HG03196 (cell line): ENCODE measurements at regions not wholly inside any gene's neighbourhood (a gene's known extent, or its start where the extent isn't known, plus 50 kb on each side); places are given as distances from the start of the nearest gene placed in this dataset.

Experiments
- ATAC-seq: cut with Tn5 transposase; IDR thresholded peaks from one replicate; pipeline ENCODE4 v1.9.1; 2021; ENCODE audit not compliant: unreplicated experiment

- ATAC-seq = no peak
Measured at GRCh38 chr4:159003420-159004253, 99.2 kb upstream of the RAPGEF2 start.

DNA sequence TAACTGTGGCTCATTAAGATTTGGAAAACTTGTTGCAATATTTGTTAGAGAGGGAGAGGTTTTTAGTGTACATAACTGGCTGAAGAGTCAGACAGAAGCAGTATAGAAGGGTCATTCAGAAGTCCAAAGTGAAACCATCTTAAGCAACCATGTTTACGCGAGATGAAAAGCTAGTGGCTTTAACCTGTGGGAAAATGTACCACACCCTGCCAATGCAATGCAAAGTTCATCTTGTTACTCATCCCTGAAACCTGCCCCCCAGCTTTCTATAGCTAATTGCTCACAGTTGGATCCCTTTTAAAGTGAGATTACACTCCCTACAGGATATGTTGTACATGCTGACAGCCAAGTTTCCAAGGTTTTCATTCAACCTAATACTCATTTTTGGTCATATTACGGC lies 96.7 kb upstream of the RAPGEF2 start:
- ATAC-seq = no peak

DNA sequence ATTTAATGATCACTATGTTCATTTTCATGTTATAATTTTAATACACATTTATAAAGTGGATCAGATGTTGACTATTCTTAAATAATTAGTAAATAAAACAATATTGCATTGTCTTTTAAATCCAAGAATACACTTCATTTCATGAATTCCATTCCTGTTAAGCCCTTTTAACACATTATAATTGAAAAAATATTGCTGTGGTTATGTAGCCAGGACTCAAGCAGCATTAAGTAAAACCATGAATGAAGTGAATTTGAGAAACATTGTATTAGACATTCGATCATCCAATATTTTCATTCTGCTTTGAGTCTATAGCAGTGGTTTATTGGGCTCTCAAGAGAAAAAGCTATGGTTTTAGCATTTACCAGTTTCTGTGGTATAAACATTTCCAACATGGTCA lies 94.2 kb upstream of the RAPGEF2 start:
- ATAC-seq = no peak

DNA sequence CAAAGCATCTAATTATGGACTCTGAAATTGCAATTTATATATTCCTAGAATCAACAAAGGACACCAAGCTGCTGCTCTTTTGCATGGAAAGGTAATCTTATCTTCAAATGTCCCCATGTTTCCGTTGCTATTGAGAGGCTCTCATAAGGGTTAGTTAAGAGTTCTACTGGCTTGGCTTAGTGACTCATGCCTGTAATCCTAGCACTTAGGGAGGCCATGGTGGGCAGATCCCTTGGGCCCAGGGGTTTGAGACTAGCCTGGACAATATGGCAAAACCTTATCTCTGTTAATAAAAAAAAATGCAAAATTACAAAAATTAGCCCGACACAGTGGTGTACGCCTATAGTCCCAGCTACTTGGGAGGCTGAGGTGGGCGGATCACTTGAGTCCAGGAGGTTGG lies 93.4 kb upstream of the RAPGEF2 start:
- ATAC-seq = no peak

GRCh38 chr4:159010100-159010499 lies 92.8 kb upstream of the RAPGEF2 start:
- no peak for ATAC-seq

DNA sequence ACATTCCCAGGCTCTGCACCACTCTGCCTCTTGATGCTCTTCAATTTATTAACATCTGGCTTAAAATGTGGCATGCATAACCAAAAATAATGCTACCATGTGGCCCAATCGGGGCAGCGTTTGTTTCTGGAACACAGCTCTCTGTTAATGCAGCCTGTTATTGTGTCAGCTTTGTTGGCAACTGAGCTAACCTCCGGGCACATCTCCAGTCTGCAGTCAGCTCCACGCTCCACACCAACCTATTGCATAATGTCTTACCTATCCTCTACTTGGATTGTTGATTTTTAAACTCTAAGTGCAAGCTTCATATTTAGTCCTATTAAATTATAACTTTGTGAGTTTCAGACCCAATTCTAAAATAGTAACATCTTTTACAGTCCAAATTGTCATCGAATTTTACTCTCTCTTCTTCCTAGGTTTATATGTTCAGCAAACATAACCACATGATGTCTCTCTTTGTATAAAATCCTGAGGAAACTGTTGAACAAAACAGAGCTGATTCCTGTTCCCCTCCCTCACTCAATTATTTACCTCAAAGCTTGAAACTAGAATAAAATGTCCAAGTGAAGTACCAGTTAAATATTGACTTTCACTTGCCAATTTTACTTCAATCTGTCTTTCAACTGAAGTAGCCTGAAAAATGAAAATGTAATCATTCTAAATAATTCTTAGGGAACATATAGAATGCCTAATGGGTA lies 92.2 kb upstream of the RAPGEF2 start:
- no peak for ATAC-seq

DNA sequence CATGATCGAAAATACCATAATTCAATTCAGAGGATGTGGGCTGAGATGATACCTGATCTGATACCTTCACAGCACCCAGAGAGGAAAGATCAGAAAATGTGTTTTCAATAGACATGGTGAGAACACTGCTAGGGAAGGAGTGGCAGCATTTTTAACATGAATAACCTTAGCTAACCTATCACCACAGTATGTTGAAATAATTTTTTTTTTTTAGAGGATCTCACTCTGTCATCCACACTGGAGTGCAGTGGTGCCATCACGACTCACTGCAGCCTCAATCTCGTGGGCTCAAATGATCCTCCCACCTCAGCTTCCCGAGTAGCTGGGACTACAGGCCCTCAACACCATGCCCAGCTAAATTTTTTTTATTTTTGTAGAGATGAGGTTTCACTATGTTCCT lies 90.5 kb upstream of the RAPGEF2 start:
- no peak for ATAC-seq

DNA sequence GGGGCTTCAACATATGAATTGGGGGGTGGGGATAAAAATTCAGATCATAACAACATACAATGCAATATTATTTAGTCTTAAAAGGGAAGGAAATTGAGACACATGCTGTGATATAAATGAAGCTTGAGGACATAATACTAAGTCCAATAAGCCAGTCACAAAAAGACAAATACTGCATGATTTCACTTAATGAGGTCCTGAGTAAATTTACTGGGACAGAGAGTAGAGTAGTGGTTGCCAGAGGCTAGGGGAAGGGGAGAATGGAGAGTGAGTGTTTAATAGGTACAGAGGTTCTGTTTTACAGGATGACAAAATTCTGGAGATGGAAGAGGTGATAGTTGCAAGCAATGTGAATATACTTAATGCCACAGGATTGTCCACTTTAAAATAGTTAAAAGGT lies 89.2 kb upstream of the RAPGEF2 start:
- ATAC-seq = no peak

DNA sequence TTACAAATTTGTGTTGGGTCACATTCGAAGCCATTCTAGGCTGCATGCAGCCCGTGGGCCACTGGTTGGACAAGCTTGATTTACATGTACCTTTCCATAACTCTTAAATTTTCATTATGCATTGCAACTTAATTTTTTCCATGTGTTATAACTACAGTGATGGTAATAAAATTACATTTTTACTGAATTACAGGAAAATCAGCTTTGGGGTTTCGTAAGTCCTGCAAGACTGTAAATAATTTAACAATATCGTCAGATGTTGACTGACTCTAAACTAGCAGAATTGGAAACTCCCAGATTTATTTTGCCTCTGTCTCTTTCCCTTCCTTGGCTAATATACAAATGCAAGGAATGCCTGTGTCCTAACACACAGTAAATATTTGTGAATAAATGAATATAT lies 88.0 kb upstream of the RAPGEF2 start:
- no peak for ATAC-seq

- no peak for ATAC-seq
Measured at GRCh38 chr4:159015841-159016240, 87.0 kb upstream of the RAPGEF2 start.

GRCh38 chr4:159016593-159017024 lies 86.3 kb upstream of the RAPGEF2 start:
- peak; percentile 37 for ATAC-seq

DNA sequence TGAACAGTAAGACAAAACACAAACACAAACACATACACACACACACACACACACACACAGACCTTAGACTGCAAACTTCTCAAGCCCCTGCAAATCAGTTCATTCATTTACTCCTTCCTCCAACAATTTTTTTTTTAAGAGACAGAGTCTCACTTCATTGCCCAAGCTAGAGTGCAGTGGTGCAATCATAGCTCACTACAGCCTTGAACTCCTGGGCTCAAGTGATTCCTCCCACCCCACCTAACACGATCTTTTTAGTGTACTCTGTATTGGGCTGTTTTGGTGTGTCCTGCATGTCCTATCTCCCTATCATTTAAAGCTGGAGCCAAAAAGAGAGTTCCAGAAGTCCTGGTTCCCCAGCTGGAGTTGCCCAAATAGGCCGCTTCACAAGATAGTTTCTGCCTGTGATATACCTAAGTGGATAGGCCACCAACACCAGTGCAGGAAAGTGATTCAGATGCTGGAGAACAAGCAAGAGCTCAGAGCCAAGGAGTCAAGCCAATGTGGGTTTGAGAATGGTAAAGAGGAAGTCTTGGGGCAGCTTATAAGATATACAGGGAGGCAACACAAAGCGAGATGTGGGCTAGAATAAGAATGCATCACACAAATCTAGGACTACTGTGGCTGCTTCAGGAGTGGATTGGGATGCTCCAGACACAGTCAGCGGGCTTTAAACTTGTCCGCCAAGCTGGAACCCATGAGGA lies 85.4 kb upstream of the RAPGEF2 start:
- peak; percentile 40 for ATAC-seq

GRCh38 chr4:159018062-159018629 lies 84.7 kb upstream of the RAPGEF2 start:
- ATAC-seq = peak; percentile 95

DNA sequence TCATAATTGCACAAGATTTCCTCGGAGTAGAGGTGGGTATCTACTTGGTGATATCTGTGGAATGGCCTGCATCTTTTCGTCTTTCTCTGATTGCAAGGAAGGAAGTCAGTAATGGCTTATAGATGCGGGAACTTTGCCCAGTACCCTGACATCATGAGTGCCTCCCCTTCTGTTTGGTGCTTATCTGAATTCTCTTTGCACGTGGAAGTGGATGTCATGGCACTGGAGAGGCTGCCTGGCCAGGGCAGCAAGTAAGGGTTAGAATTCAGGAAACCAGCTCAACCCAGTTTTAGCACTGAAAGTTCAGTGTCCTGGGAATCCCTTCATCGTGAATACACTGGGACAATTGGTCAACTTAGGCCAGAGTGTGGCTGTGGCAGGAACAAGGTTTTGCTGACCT lies 83.5 kb upstream of the RAPGEF2 start:
- no peak for ATAC-seq

- no peak for ATAC-seq
Measured at GRCh38 chr4:159021597-159022385, 81.1 kb upstream of the RAPGEF2 start.

DNA sequence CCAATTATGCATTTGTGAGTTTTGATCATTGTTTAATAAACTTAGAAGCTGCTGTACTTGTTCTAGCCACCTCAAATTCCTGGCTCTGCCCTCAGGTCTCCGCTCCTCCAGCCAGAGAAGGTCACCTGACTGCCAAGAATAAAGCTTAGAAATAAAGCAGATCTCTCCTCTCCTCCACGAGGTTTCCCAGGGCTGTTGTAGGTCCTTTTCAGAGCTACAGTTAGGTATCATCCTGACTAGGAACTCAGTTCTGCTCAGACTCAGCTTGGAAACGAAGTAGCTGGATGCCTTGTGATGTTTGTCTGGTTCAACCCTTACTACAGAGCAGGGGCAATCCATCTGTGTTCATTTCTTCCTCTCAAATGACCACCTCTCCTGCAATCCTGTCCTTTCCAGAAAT lies 79.1 kb upstream of the RAPGEF2 start:
- no peak for ATAC-seq

DNA sequence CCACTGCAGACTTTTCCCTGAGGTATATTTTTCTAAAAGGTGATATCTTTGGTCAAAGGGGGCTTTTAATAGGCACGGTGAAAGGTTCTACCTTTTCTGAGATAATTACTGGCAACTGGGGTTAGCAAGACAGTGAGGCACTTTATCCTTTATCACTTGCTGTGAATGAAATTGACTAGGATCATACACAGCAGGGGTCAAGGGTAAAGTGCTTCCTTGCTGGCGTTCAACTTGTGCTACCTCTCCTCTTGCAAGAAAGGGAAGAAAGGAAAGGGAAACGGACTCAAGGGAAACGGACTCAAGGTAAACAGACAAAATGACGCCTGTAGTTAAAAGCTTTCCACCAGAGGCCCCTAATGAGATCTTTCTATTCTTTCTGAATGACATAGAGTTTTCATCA lies 78.6 kb upstream of the RAPGEF2 start:
- no peak for ATAC-seq

GRCh38 chr4:159024828-159025227 lies 78.1 kb upstream of the RAPGEF2 start:
- ATAC-seq = no peak

DNA sequence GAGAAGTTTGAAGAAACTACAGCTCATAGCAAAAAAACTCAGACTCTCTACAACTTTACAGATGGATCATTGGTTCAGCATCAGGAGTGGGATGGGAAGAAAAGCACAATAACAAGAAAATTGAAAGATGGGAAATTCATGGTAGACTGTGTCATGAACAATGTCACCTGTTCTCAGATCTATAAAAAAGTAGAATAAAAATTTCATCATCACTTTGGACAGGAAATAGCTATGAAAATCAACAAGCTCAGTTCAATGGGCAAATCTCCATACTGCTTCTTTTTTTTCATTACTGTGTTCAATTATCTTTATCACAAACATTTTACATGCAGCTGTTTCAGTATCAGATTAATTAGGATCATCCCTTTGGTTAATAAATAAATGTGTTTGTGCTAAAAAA lies 76.5 kb upstream of the RAPGEF2 start:
- ATAC-seq = no peak

GRCh38 chr4:159027535-159027934 lies 75.3 kb upstream of the RAPGEF2 start:
- ATAC-seq = peak; percentile 69

GRCh38 chr4:159029481-159029880 lies 73.4 kb upstream of the RAPGEF2 start:
- no peak for ATAC-seq
